ENCODE measurements at regions not wholly inside any gene's neighbourhood (a gene's known extent, or its start where the extent isn't known, plus 50 kb on each side); places are given as distances from the start of the nearest gene placed in this dataset.

DNA sequence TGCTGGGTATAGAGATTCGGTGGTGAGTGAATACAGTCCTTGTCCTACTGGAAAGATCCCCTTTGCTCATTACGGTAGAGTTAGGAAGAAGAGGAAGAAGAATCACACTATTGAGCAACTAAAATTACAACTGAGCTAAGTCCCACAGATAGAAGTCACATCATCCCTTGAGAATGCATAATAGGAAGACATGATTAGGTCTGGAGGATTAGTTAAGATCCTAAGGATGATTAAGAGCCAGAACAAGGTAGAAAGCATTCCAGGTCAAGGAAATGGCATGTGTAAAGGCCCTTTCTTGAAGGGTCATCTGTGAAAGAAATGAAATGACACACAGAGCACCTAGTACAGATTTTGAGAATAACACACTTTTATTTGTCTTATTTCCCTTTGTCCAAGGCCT lies 503.5 kb downstream of the HAPSTR1 start:
- TF ChIP-seq CTCF (IDR thresholded peaks at IDR 0.05) (no peak), EP300 (IDR thresholded peaks at IDR 0.05) (no peak), POLR2A (IDR thresholded peaks at IDR 0.05) (no peak)

All from sigmoid colon (tissue), 4 donors.